CD4-positive, alpha-beta T cell treated with Interleukin-2 at 100 ng/mL for 4 hours (primary cell): ENCODE measurements at regions not wholly inside any gene's neighbourhood (a gene's known extent, or its start where the extent isn't known, plus 50 kb on each side); places are given as distances from the start of the nearest gene placed in this dataset.
"Not testable (repeated sequence)": the region's sequence is repeated elsewhere in the genome, so short reads cannot be mapped to it uniquely, and the experiment has no call there.

Experiments
- DNase-seq: peaks from one replicate; pipeline ENCODE4 v3.0.0-alpha.2; 2020; ENCODE audit warnings: low spot score

DNA sequence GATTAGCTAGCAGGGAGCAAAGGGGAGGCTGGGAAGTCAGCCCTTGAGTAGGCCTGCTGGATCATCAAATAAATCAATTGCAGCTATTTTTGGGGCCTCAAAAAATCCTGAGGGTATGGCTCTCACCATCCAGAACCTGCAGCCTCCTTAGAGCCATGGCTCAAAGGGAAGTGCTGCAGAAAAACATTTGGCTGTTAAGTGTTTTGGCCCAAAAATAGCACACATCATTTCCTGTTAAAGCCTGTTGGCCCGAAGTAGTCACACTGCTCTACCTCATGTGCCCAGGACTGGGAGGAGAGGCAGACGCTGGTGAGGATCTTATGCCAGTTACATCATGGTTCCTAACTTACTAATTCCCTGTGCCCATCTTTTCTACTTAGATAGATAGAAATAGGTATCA lies 176.8 kb upstream of the PLGLB1 start:
- not testable (repeated sequence) for DNase-seq

DNA sequence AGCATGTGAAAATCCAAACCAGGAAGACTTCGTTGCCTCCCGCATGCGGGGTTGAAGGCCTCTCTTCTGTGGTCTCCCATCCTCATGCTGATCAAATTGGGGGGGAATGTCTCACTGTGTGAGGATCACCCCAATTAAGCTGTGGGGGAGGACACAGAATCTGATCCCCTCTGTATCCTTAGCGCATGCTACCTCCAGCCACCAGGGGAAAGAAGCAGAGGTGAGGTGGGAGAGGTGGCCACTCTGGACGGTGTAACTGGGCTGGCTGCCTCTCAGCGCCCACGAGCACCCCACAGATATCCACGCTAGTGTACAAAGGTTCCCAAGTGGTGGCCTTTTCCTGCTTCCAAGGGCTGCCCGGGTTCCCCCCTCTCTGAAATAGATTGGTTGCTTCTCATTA lies 177.6 kb upstream of the PLGLB1 start:
- DNase-seq, result not testable (repeated sequence)

DNA sequence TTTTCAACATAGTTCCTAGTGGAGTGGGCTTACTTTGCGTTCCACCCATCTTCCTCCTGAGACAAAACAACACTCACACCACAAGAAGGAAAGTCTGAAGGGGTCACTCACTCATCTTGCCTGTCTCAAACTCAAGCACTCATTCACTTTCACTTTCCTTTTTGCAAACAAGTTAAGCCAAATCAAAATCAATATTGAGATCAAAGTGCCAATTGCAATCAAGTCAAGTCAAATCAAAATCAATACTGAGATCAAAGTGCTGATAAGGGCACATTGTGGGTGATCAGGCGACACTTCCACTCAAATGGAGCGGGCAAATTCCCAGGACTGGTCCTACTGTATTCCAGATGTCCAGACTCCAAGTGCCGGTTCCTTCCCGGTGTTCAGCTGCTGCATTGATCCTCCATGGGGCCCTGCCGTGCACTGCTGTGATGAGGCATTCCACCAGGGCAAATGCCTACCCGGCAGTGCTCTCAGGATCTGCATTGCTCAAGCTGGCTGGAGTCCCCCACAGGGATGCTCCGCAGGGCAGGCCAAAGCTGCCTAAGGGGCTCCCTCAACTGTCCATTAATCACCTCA lies 183.0 kb upstream of the PLGLB1 start:
- not testable (repeated sequence) for DNase-seq

DNA sequence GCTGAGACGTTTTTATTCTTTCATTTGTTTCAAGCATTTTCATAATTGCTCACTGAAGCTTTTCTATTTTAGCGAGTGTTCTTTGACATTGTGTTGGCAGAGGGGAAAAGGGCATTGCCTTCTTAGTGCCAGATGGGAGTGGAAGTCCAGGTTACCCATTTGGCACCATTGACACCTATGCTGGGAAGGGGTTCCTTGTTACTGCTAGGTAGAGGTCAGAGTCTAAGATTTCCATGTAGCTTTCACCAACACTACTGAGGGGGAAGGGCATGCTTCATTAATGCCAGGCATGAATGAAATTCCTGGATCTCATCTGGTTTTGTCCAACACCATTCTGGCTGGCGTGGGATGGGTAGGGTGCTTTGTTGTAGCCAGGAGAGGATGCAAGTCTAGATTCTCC lies 191.3 kb upstream of the PLGLB1 start:
- not testable (repeated sequence) for DNase-seq

DNA sequence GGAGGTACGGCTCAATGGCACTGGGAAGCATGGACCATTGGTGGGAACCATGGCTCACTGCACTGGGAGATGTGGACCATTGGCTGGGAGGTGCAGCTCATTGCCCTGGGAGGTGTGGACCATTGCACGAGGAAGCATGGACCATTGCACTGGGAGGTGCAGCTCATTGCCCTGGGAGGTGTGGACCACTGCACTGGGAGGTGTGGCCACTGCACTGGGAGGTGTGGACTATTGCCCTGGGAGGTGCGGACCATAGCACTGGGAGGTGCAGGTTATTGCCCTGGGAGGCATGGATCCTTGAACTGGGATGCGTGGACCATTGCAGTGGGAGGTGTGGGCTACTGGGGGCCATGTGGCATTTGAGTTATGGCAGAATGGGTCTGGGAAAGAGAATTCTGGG lies 195.4 kb upstream of the PLGLB1 start:
- not testable (repeated sequence) for DNase-seq

DNA sequence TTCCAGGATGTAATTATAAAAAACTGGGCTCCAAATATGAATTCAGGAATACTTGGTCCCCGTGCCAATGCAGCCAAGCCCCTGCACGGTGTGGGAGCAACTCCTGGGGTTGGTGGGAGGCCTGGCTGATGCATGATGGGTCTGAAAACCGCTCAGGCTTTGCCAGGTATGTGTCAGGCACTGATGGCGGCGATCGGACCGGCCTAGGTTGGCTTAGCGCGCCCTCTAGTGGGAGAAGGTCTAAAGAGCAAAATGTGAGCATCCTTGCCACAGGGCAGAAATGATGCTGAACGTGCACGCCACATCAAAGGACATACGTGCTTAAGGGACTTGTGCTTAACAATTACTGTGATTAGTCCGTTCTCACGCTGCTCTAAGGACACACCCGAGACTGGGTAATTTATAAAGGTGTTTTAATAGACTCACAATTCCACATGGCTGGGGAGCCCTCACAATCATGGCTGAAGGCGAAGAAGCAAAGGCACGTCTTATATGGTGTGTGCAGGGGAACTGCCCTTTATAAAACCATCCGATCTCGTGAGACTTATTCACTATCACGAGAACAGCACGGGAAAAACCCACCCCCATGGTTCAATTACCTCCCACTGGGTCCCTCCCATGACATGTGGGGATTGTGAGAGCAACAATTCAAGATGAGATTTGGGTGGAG lies 196.2 kb upstream of the PLGLB1 start:
- DNase-seq, result not testable (repeated sequence)

DNA sequence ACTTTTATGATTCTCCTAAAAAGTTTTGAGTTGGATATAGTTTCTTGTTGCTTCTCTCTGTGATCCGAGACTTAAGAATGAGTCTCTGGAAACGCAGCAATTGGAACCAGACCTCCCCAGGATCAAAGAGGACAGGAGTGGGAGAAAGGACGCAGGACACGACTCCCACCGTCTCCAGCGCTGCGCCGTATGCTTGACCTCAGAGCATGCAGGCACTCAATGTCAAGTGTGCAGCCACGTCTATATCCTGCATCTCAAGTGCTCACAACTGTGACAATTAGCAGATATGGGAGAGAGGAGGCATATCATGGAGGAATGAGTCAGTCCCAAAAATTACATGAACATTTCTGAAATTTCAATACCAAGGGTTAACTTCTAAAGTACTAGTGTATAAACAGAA lies 199.0 kb upstream of the PLGLB1 start:
- DNase-seq, result not testable (repeated sequence)

DNA sequence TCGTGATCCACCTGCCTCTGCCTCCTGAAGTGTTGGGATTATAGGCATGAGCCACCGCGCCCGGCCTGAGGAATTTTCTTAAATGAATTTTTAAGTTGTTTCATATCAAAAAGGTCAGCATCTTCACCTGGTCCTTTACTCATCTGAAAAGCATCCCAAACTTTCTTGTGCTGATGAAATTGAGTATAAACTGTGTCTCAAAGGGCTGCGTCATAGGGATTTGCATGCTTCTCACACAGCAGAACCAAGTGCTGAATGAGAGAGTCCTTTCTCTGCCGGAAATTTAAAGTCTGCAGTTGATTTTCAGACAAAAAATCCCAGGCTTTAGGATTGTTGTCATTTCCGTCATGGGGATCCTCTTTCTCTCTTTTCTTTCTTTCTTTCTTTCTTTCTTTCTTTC lies 200.5 kb upstream of the PLGLB1 start:
- not testable (repeated sequence) for DNase-seq

DNA sequence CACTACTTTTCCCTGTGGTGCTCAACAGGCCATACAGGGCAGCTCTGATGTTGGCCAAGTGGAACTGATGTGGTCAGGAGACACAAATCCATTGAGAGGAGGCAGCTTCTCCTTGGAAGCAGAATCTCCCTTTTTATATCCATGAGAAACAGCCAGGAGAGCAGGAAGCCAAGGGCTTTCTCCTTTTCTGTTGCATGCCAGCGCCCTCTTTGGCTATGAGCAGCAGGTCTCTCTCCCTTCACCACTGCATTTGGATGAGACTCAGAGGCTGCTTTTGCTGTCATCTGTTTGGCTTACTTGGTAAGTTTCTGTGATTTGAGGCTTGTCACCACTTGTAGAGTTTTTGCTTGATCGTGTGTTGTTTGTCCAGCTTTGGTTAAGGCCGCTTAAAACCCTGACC lies 202.2 kb upstream of the PLGLB1 start:
- DNase-seq, result not testable (repeated sequence)

DNA sequence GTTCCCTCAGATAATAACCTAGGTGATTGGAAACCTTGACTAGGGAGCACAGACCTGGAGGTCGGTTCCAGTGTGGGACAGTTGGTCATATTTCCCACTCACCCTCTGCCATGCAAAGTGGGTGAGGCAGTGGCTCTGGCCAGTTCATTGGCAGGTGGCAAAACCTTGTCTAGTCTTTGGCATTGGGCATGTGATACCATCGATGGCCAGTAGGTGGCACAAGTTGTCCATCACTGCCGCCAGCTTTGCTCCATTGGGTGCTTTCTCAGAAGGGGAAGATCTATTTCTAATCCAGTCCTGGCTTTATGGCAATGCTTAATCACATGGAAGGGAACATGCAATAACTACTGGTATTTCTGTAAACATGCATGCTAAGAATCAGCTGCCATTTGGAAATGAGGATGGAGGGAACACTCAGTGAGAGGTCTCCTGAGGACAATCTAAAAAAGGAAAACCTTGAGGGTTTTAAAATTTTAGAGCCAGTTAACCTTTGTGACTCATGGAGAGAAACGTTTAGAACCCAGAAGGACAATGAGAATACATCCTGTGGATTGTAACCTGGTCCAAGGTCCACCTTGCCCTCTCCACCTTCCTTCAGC lies 207.5 kb upstream of the PLGLB1 start:
- not testable (repeated sequence) for DNase-seq

DNA sequence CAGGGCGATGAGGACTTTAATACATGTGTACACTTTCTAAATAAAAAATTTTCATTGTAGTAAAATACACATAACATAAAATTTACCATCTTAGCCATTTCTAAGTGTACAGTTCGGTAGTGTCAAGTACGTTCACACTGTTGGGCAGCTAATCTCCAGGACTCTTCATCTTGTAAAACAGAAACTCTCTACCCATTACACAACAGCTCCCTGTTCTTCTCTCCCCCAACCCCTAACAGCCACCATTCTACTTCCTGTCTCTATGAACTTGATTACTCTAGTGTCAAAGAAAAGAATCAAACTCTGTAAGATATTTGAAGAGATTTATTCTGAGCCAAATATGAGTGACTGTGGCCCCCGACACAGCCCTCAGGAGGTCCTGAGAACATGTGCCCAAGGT lies 208.3 kb upstream of the PLGLB1 start:
- DNase-seq, result not testable (repeated sequence)

DNA sequence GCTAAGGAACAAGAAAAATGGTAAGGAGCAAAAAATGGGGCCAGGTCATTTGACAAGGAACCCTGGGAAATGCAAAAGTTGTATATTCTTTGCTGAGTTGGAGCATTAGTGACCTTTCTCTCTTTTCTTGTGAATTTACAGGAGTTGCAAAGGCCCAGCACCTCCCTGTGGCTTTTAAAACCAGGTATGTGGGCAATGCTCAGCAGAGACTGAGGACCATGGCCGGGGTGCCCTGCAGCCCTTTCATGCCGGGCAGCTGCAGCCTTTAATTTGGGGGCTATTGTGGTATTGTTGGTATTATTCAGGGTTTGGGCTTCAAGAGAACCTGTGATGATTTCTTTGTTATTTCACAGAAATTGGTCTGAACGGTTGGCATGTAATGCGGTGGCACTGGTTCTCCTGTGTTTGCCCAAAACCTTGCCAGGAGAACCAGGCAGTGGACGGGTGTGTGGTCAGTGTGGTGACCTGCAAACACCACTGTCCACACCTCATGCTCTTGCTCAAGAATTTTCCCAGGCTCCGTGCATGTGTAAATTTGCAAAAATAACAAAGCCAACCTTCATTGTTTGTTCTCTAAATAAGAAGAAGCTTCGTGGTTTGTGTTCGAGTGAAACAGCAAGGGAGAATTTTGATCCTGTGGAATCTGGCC lies 213.8 kb upstream of the PLGLB1 start:
- DNase-seq, result not testable (repeated sequence)

DNA sequence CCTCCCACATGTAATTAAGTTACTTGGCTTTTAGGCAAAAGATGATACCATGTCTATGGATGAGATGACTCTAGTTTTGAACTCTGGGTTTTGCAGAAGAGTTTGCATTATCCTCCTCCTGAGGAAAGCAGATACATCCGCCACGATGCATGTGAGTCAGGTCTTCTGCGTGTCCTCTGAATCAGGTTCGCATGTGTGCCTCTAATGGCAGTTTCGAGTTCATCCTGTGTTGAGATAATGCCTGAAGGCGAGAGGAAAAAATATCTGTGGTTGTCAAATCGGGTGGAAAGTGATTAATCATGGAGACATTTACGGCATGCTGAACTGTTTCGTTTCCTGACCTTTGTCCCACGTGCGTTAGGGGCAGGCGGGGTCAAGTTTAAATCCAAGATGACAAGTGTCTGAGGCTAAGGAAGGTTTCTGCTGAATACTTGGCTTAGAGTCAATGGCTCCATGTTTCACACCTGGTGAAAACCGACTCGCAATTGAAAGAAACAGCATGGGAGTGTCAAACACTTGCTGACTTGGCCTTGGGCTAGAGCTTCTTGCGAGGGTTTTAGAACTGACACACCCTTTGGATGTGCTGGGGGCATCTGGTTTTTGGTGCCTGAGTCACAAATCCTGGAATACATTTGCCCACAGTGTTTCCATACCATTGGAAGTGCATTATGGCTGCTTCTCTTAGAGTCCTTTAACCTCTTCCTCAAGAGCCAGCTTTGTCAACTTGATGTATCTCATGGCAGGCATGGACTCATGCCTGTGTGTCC lies 216.1 kb upstream of the PLGLB1 start:
- not testable (repeated sequence) for DNase-seq

DNA sequence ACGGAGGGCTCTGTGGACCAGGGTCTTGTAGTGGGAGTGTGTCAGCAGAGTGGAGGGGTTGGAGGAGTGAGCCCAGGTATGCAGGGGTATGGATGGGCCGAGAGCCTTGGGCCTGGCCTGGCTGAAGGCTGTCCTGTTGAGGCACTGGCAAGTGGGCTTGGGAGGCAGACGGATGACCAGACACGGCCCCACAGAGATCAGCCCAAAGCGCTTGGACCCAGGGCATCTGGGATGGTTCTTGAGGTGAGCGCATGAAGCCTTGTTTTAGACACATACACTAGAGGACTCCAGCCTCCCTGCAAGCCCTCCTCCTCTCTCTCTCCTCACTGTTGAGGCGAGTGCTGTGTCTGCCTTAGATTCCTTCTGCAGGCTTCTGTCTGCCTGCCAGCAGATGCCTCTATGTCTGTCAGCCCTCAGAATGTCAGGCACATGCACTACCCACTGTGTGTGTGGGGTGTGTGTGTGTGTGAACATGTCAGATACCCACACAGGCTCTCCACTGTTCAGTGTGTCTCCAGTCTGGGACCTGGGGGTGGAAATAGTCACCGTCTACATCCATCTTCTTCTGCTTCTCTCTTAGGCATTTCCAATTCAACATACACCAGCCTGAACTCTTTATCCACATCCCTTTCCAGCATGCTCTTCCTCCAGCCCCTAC lies 218.0 kb upstream of the PLGLB1 start:
- DNase-seq, result not testable (repeated sequence)

DNA sequence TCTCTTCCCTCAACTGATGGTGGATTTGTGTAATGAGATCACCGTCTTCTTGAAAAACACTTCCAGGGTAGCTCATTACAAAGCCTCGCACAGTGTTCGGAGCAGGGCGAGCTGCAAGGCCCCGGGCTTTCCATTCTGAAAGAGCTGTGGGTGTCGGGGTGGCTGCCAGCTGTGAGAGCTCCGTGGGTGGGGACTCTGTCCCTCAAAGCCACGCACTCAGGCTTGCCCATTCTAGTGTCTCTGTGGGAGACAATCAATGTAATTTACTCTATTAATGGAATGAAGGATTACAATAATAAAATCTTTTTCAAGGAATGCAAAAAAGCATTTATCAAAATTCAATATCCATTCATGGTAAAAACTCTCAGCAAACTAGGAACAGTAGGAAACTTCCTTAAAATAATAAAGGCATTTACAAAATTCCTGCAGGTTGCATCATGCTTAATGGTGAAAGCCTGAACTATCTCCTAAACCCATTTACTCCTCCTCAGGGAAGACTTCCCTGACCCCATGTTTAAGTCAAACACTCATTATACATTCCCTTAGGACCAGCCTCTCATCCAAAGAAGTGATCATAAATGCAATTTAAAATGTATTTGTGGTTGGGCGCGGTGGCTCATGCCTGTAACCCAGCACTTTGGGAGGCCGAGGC lies 224.5 kb upstream of the PLGLB1 start:
- DNase-seq, result not testable (repeated sequence)

DNA sequence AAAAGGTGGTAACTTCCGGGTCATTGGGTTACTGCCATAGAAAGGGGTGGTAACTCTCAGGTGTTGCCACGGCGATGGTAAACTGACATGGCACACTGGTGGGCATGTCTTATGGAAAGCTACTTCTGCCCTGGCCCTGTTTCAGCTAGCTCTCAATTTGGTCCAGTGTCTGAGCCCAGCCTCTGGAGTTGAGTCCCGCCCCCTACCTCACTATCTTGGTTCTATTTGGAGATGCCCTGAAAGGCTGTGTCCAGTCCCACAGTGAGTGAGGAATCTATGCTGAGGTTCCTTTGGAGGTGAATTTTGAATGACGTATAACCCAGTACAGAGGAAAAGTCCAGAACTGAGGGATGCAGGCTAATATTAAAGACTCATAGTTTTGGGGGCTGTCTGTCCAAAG lies 230.4 kb upstream of the PLGLB1 start:
- DNase-seq, result not testable (repeated sequence)

DNA sequence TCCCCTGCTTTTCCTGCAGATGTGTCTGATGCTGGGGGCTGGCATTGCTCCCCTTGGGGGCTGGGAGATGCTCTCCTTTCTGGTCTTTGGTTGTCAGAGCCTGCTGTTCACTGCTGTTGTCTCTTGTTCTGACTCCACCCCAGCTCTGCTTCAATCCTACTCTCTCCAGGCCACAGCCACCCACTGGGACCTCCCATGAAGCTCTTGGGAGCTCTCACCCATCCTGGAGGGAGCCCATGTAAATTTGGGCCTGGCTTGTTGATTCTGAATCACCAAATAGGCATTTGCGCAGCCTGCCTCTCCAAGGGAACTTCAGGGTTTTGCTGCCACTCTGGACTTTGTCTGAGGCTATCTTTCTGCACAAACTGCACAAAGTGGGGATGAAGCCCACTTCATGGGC lies 232.9 kb upstream of the PLGLB1 start:
- DNase-seq, result not testable (repeated sequence)

DNA sequence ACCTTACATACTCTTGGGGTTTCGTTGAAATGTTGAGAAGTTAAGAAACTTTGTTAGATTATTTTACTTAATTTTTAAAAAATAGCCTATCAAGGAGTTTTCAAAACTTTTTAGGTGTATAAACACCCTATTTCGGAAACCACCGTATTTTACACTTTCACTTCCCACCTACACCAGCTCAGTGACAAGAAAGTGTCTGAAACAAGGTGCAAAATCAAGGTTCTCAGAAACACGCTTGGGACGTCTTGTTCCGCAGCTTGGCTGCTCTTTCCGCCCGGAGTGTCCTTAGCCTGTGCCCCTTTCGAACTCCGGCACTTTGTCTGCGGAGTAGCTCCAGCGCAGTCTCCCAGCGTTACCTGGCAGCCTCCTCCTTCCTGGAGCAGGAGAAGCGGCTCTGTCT lies 233.8 kb upstream of the PLGLB1 start:
- not testable (repeated sequence) for DNase-seq

DNA sequence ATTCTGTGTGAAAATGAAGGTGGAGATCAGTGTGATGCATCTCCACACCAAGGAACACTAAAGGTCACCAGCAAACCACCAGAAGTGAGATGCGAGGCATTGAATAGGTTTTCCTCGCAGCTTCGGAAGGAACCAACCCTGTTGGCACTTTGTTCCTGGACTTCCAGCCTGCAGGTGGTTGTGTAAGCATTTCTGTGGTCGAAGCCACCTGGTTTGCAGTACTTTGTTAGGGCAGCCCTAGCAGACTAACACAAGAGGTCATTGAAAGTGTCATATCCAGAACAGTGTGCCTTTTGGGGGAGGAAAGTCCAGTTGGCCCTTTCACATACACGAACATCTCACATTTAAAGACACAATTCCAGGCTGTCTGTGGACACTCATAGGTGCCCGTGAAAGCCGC lies 237.2 kb upstream of the PLGLB1 start:
- not testable (repeated sequence) for DNase-seq

DNA sequence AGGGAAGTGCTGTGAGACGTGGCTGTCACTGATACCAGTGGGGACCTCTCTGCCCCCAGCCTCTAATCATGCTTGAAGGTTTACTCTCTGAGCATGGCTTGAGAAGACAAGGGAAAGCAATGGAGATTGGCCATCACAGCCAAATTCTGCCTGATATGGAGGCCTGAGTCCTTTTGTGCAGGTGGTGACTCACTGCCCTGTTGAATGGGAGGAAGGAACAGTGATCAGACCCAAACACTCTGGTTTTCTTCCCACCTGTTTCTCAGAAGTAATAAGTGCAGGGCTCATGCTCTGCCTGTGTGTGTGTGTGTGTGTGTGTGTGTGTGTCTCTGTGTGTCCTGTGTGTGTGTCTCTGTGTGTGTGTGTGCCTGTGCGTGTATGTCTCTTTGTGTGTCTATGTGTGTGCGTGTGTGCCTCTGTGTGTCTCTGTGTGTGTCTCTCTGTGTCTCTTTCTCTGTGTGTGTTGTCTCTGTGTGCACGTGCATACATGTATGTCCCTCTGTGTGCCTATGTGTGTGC lies 240.6 kb upstream of the PLGLB1 start:
- DNase-seq, result not testable (repeated sequence)
